ENCODE measurements at regions not wholly inside any gene's neighbourhood (a gene's known extent, or its start where the extent isn't known, plus 50 kb on each side); places are given as distances from the start of the nearest gene placed in this dataset.

DNA sequence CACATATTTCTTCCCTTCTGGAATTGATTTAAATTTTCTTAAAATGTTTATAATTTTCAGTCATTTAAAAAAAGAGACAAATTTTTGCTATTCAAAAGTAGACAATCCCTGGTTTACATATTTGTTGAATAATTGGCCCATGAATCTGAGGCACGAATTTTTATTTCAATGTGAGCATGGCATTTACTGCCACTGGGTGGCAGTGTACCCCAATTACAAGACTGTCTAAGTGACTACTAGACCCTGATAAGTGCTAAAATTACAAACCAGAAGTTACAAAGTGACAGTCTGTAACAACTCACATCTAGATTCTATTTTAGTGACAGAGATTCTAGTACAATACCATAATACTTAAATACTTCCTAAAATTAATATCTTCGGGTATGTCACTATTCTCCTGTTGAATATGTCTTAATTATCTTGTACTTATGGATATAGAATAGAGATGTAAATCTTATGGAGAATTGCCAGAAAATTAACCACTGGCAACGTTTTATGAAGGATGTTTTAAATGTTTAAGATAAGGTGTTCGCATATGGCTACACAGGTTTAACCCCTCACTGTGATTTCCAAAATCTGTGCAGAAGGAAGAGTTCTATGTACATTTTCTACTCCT lies 235.8 kb downstream of the MAP2K4 start:
- no peak overlapping the region for H3K27ac ChIP-seq (ENCODE audit: low read depth in 2 of 2, low read length in 1 of 2)
- no peaks in the 10 kb centered on the region for H3K36me3 ChIP-seq (replicated peaks in 1 of 2; ENCODE audit: control insufficient read depth in 1 of 2, insufficient read depth in 2 of 2, low read length in 1 of 2)
- no peak overlapping the region for H3K9ac ChIP-seq
- H3K9me2 ChIP-seq: no peaks in the 10 kb centered on the region
- H3K79me2 ChIP-seq (ENCODE audit: insufficient read depth): no peaks in the 10 kb centered on the region
- WGBS (ENCODE audit: low lambda C conversion rate): 2% methylated on average over 4 of the region's 4 CpGs
- peak; percentile 43 for DNase-seq
- no peaks in the 10 kb centered on the region for H3K4me1 ChIP-seq (ENCODE audit: control insufficient read depth in 1 of 2, insufficient read depth in 2 of 2, low read depth in 1 of 2, low read length in 1 of 2)
- H3K27me3 ChIP-seq (ENCODE audit: insufficient read depth): peaks cover 29% of the 10 kb centered on the region; the same call in 1 of the 2 replicates
- POLR2A ChIA-PET: no interaction called here
- H4K20me1 ChIP-seq (ENCODE audit: insufficient read depth): no peaks in the 10 kb centered on the region
- H3K9me3 ChIP-seq: no peaks in the 10 kb centered on the region
- TF ChIP-seq NFIC (IDR thresholded peaks at IDR 0.05; ENCODE audit: borderline replicate concordance): no peak
- no peak for TF ChIP-seq RFX5 (IDR thresholded peaks at IDR 0.05; ENCODE audit: low read length)
- peak; percentile 66 for TF ChIP-seq RAD21 (IDR thresholded peaks at IDR 0.05; ENCODE audit: low read length)
- TF ChIP-seq GABPA (IDR thresholded peaks at IDR 0.05; ENCODE audit: low read depth): no peak
- TF ChIP-seq, protein P1, sequence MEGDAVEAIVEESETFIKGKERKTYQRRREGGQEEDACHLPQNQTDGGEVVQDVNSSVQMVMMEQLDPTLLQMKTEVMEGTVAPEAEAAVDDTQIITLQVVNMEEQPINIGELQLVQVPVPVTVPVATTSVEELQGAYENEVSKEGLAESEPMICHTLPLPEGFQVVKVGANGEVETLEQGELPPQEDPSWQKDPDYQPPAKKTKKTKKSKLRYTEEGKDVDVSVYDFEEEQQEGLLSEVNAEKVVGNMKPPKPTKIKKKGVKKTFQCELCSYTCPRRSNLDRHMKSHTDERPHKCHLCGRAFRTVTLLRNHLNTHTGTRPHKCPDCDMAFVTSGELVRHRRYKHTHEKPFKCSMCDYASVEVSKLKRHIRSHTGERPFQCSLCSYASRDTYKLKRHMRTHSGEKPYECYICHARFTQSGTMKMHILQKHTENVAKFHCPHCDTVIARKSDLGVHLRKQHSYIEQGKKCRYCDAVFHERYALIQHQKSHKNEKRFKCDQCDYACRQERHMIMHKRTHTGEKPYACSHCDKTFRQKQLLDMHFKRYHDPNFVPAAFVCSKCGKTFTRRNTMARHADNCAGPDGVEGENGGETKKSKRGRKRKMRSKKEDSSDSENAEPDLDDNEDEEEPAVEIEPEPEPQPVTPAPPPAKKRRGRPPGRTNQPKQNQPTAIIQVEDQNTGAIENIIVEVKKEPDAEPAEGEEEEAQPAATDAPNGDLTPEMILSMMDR (IDR thresholded peaks at IDR 0.05): peak; percentile 88
- TF ChIP-seq, protein P2, sequence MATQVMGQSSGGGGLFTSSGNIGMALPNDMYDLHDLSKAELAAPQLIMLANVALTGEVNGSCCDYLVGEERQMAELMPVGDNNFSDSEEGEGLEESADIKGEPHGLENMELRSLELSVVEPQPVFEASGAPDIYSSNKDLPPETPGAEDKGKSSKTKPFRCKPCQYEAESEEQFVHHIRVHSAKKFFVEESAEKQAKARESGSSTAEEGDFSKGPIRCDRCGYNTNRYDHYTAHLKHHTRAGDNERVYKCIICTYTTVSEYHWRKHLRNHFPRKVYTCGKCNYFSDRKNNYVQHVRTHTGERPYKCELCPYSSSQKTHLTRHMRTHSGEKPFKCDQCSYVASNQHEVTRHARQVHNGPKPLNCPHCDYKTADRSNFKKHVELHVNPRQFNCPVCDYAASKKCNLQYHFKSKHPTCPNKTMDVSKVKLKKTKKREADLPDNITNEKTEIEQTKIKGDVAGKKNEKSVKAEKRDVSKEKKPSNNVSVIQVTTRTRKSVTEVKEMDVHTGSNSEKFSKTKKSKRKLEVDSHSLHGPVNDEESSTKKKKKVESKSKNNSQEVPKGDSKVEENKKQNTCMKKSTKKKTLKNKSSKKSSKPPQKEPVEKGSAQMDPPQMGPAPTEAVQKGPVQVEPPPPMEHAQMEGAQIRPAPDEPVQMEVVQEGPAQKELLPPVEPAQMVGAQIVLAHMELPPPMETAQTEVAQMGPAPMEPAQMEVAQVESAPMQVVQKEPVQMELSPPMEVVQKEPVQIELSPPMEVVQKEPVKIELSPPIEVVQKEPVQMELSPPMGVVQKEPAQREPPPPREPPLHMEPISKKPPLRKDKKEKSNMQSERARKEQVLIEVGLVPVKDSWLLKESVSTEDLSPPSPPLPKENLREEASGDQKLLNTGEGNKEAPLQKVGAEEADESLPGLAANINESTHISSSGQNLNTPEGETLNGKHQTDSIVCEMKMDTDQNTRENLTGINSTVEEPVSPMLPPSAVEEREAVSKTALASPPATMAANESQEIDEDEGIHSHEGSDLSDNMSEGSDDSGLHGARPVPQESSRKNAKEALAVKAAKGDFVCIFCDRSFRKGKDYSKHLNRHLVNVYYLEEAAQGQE (IDR thresholded peaks at IDR 0.05; ENCODE audit: low read depth, low read length): no peak
- peak; percentile 53 for TF ChIP-seq SMC3 (IDR thresholded peaks at IDR 0.05; ENCODE audit: low read depth, low read length)
- no peak for TF ChIP-seq EZH2phosphoT487 (IDR thresholded peaks at IDR 0.05; ENCODE audit: borderline replicate concordance, low read depth)
- no peak overlapping the region; a peak in 1 of 4 replicates for H3K4me3 ChIP-seq (ENCODE audit: low read depth in 2 of 2, low read length in 1 of 2)
- no peak overlapping the region for H2AFZ ChIP-seq (ENCODE audit: low read depth)
- no peaks in the 10 kb centered on the region for H3F3A ChIP-seq (replicated peaks; ENCODE audit: insufficient read depth)
- CTCF ChIA-PET: interaction anchor here (1.0 to 1.2 kb wide), 3 partner anchors 11 to 18 kb away, joined by 3 to 7 read pairs (median 5); no protein-coding TSS in a partner anchor
- H3K4me2 ChIP-seq: no peak overlapping the region

DNA sequence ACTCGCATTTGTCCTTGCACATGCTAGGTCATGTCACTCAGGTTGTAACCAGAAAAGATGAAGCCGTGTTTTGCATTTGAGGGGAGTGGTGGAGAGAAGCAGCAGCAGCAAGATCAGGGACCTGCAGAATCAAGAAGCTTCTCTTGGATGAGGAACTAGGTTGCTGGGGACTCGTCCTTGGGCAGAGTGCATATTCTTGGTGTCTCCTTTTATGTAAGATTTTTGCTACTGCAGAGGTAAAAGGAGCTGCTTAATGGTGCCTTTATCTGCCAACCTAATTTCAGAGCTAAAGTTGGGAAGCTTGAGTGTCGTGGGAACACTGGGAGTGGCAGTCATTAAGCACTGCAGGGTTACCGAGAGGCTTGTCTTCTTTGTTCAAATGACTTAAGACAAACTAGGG lies 236.5 kb downstream of the MAP2K4 start:
- ChIA-PET POLR2A (no interaction called here), CTCF (no interaction called here)
- no peak overlapping the region for H3K4me3 ChIP-seq (ENCODE audit: low read depth in 2 of 2, low read length in 1 of 2)
- no peak for TF ChIP-seq POLR2AphosphoS5 (IDR thresholded peaks at IDR 0.05; ENCODE audit: low read depth, low read length)
- no peak for TF ChIP-seq EZH2phosphoT487 (IDR thresholded peaks at IDR 0.05; ENCODE audit: borderline replicate concordance, low read depth)
- TF ChIP-seq MEF2A (IDR thresholded peaks at IDR 0.05; ENCODE audit: borderline replicate concordance, low read depth): no peak
- TF ChIP-seq FOXJ3 (CRISPR knock-in tag; IDR thresholded peaks at IDR 0.05): no peak
- no peak for TF ChIP-seq ELF1 (IDR thresholded peaks at IDR 0.05)
- TF ChIP-seq NRF1 (IDR thresholded peaks at IDR 0.05; ENCODE audit: low read depth, low read length): no peak
- TF ChIP-seq RAD21 (IDR thresholded peaks at IDR 0.05; ENCODE audit: low read length): no peak
- TF ChIP-seq, protein P3, sequence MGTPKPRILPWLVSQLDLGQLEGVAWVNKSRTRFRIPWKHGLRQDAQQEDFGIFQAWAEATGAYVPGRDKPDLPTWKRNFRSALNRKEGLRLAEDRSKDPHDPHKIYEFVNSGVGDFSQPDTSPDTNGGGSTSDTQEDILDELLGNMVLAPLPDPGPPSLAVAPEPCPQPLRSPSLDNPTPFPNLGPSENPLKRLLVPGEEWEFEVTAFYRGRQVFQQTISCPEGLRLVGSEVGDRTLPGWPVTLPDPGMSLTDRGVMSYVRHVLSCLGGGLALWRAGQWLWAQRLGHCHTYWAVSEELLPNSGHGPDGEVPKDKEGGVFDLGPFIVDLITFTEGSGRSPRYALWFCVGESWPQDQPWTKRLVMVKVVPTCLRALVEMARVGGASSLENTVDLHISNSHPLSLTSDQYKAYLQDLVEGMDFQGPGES (IDR thresholded peaks at IDR 0.05; ENCODE audit: low read depth, low read length): no peak
- TF ChIP-seq FOXM1 (IDR thresholded peaks at IDR 0.05; ENCODE audit: low read depth): no peak
- TF ChIP-seq TCF12 (IDR thresholded peaks at IDR 0.05): no peak
- TF ChIP-seq GATA2 (CRISPR knock-in tag; IDR thresholded peaks at IDR 0.05): no peak
- TF ChIP-seq, protein P4, sequence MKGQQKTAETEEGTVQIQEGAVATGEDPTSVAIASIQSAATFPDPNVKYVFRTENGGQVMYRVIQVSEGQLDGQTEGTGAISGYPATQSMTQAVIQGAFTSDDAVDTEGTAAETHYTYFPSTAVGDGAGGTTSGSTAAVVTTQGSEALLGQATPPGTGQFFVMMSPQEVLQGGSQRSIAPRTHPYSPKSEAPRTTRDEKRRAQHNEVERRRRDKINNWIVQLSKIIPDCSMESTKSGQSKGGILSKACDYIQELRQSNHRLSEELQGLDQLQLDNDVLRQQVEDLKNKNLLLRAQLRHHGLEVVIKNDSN (IDR thresholded peaks at IDR 0.05; ENCODE audit: borderline replicate concordance, low read depth): no peak
- no peak for TF ChIP-seq SIN3A (IDR thresholded peaks at IDR 0.05; ENCODE audit: borderline replicate concordance, low read depth, low read length)

More for the DNA sequence above, 236.5 kb downstream of the MAP2K4 start:
- Histone ChIP-seq H3K79me2 (ENCODE audit: insufficient read depth) (no peaks in the 10 kb centered on the region), H3K9ac (no peak overlapping the region), H3K27ac (ENCODE audit: low read depth in 2 of 2, low read length in 1 of 2) (no peak overlapping the region), H3F3A (replicated peaks; ENCODE audit: insufficient read depth) (peaks cover 4% of the 10 kb centered on the region), H3K9me3 (no peaks in the 10 kb centered on the region), H3K4me2 (no peak overlapping the region), H2AFZ (ENCODE audit: low read depth) (no peak overlapping the region), H3K36me3 (replicated peaks in 1 of 2; ENCODE audit: control insufficient read depth in 1 of 2, insufficient read depth in 2 of 2, low read length in 1 of 2) (no peaks in the 10 kb centered on the region), H3K27me3 (ENCODE audit: insufficient read depth) (peaks cover 29% of the 10 kb centered on the region; the same call in 1 of the 2 replicates), H4K20me1 (ENCODE audit: insufficient read depth) (no peaks in the 10 kb centered on the region), H3K4me1 (ENCODE audit: control insufficient read depth in 1 of 2, insufficient read depth in 2 of 2, low read depth in 1 of 2, low read length in 1 of 2) (no peaks in the 10 kb centered on the region), H3K9me2 (no peaks in the 10 kb centered on the region)
- WGBS (ENCODE audit: low lambda C conversion rate): 8% methylated on average over 5 of the region's 5 CpGs
- no peak for DNase-seq

All from SK-N-SH (cell line).